NCI-H2227 treated with DMSO at 0.1 percent for 48 hours (cell line): ENCODE measurements at regions not wholly inside any gene's neighbourhood (a gene's known extent, or its start where the extent isn't known, plus 50 kb on each side); places are given as distances from the start of the nearest gene placed in this dataset.

Experiments used
- DNase-seq: peaks from one replicate; lab custom pipeline; 2025; lab: John Stamatoyannopoulos, UW

- DNase-seq = no peak
These were observed 439.8 kb upstream of the JARID2 start for GRCh38 chr6:14806101-14806500.

- DNase-seq = no peak
These were observed 438.7 kb upstream of the JARID2 start for GRCh38 chr6:14807130-14807529.

GRCh38 chr6:14807971-14808370, 437.9 kb upstream of the JARID2 start:
- DNase-seq = no peak

- DNase-seq = no peak
These were observed 435.8 kb upstream of the JARID2 start for GRCh38 chr6:14810021-14810420.

GRCh38 chr6:14811775-14812428, 434.0 kb upstream of the JARID2 start:
- no peak for DNase-seq

GRCh38 chr6:14814016-14814415, 431.9 kb upstream of the JARID2 start:
- no peak for DNase-seq

- no peak for DNase-seq
These were observed 429.6 kb upstream of the JARID2 start for GRCh38 chr6:14816116-14816859.

- DNase-seq = no peak
These were observed 428.8 kb upstream of the JARID2 start for GRCh38 chr6:14817074-14817473.

- DNase-seq = no peak
These were observed 427.4 kb upstream of the JARID2 start for GRCh38 chr6:14818422-14818884.

- no peak for DNase-seq
These were observed 426.9 kb upstream of the JARID2 start for GRCh38 chr6:14819001-14819400.

- no peak for DNase-seq
These were observed 425.9 kb upstream of the JARID2 start for GRCh38 chr6:14819840-14820420.

- no peak for DNase-seq
These were observed 423.8 kb upstream of the JARID2 start for GRCh38 chr6:14822012-14822553.

- DNase-seq = no peak
These were observed 423.2 kb upstream of the JARID2 start for GRCh38 chr6:14822679-14823078.

GRCh38 chr6:14824060-14824459, 421.8 kb upstream of the JARID2 start:
- no peak for DNase-seq

GRCh38 chr6:14824484-14825275, 421.2 kb upstream of the JARID2 start:
- DNase-seq = peak; percentile 79

- no peak for DNase-seq
These were observed 419.4 kb upstream of the JARID2 start for GRCh38 chr6:14826456-14826855.

- no peak for DNase-seq
These were observed 418.5 kb upstream of the JARID2 start for GRCh38 chr6:14827354-14827753.

- no peak for DNase-seq
These were observed 417.7 kb upstream of the JARID2 start for GRCh38 chr6:14828201-14828611.

- DNase-seq = no peak
These were observed 414.8 kb upstream of the JARID2 start for GRCh38 chr6:14831070-14831469.

- DNase-seq = peak; percentile 75
These were observed 413.9 kb upstream of the JARID2 start for GRCh38 chr6:14831937-14832336.

- peak; percentile 24 for DNase-seq
These were observed 413.4 kb upstream of the JARID2 start for GRCh38 chr6:14832427-14832826.
